ENCODE measurements at regions not wholly inside any gene's neighbourhood (a gene's known extent, or its start where the extent isn't known, plus 50 kb on each side); places are given as distances from the start of the nearest gene placed in this dataset.
"Not testable (repeated sequence)": the region's sequence is repeated elsewhere in the genome, so short reads cannot be mapped to it uniquely, and the experiment has no call there.

DNA sequence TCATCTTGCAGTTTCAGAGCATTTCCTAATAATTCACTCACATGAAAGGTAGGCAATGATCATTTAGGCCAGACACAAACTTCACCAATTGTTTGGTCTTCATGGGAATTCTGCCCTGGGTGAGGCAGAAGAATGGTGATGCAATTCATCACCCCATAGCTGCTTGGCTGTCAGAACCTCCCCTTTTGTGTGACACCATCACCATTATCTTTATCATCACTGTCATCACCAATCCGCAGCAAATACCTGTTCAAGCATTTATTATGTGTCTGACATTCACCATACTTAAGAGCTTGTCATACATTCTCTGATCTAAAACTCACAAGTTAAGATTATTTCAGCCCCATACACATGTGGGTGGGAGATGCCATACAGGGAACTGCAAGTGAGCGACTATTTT, 799.5 kb upstream of the LRRN3 start:
- Histone ChIP-seq H3K36me3 (ENCODE audit: control insufficient read depth in 1 of 2, insufficient read depth in 2 of 2, low read length in 2 of 2) (no peaks in the 10 kb centered on the region), H3K27me3 (ENCODE audit: low read depth, low read length) (no peaks in the 10 kb centered on the region), H3K9me3 (ENCODE audit: control insufficient read depth in 1 of 2, low read length in 2 of 2) (no peaks in the 10 kb centered on the region), H3K4me3 (ENCODE audit: low read depth in 1 of 2, low read length in 2 of 2) (no peak overlapping the region), H3K27ac (ENCODE audit: low read length) (no peak overlapping the region), H3K4me1 (ENCODE audit: control insufficient read depth in 1 of 2, insufficient read depth in 2 of 2, low read length in 2 of 2) (no peaks in the 10 kb centered on the region)

GRCh38 chr7:110296321-110296720, 794.6 kb upstream of the LRRN3 start:
- Histone ChIP-seq H3K36me3 (ENCODE audit: control insufficient read depth in 1 of 2, insufficient read depth in 2 of 2, low read length in 2 of 2) (no peaks in the 10 kb centered on the region), H3K27me3 (ENCODE audit: low read depth, low read length) (no peaks in the 10 kb centered on the region), H3K27ac (ENCODE audit: low read length) (no peak overlapping the region), H3K9me3 (ENCODE audit: control insufficient read depth in 1 of 2, low read length in 2 of 2) (no peaks in the 10 kb centered on the region), H3K4me1 (ENCODE audit: control insufficient read depth in 1 of 2, insufficient read depth in 2 of 2, low read length in 2 of 2) (no peaks in the 10 kb centered on the region), H3K4me3 (ENCODE audit: low read depth in 1 of 2, low read length in 2 of 2) (no peak overlapping the region)

DNA sequence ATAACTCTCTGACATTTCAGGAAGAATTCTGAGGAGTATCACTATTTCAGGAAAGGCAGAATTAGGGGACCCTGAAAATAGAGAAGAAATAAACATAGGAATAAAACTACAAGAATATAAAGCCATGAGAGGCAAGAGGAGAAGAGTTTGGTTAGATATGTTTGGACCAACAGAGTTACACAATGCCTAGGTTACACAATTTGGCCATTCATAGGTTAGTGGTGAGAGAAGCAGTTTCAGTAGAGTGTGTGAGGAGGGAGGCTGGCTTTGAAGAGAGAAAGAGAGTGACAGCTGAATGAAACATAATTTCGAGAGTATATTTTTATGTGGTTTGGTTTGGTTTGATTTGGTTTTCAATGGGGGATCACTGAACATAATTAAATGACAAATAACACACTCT, 783.2 kb upstream of the LRRN3 start:
- Histone ChIP-seq H3K27me3 (ENCODE audit: low read depth, low read length) (no peaks in the 10 kb centered on the region), H3K4me1 (ENCODE audit: control insufficient read depth in 1 of 2, insufficient read depth in 2 of 2, low read length in 2 of 2) (no peaks in the 10 kb centered on the region), H3K9me3 (ENCODE audit: control insufficient read depth in 1 of 2, low read length in 2 of 2) (peaks cover 0 to 3% of the 10 kb centered on the region in 2 donors), H3K27ac (ENCODE audit: low read length) (no peak overlapping the region), H3K4me3 (ENCODE audit: low read depth in 1 of 2, low read length in 2 of 2) (no peak overlapping the region), H3K36me3 (ENCODE audit: control insufficient read depth in 1 of 2, insufficient read depth in 2 of 2, low read length in 2 of 2) (no peaks in the 10 kb centered on the region)

DNA sequence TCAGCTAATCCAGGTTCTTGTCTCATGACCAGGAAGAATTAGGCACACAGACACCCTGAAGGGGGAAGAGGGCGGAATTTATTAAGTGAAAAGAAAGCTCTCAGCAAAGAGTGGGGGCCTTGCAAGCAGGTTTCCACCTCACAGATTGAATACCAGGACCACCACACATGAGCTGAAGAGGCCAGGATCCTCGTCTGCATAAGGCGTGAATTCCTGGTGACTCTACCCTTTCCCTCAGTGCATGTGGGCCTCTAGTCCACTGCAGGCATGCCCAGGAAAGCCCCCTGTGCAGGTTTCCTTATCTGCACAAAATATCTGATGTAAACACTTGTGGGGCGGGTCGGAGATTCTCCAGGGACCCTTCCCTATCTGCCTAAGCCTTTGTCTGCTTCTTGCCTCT, 782.1 kb upstream of the LRRN3 start:
- Histone ChIP-seq H3K27me3 (ENCODE audit: low read depth, low read length) (no peaks in the 10 kb centered on the region), H3K4me1 (ENCODE audit: control insufficient read depth in 1 of 2, insufficient read depth in 2 of 2, low read length in 2 of 2) (no peaks in the 10 kb centered on the region), H3K36me3 (ENCODE audit: control insufficient read depth in 1 of 2, insufficient read depth in 2 of 2, low read length in 2 of 2) (no peaks in the 10 kb centered on the region), H3K27ac (ENCODE audit: low read length) (no peak overlapping the region), H3K4me3 (ENCODE audit: low read depth in 1 of 2, low read length in 2 of 2) (no peak overlapping the region), H3K9me3 (ENCODE audit: control insufficient read depth in 1 of 2, low read length in 2 of 2) (peaks cover 0 to 3% of the 10 kb centered on the region in 2 donors)

- Histone ChIP-seq H3K27ac (ENCODE audit: low read length) (no peak overlapping the region), H3K9me3 (ENCODE audit: control insufficient read depth in 1 of 2, low read length in 2 of 2) (peaks cover 0 to 3% of the 10 kb centered on the region in 2 donors), H3K27me3 (ENCODE audit: low read depth, low read length) (no peaks in the 10 kb centered on the region), H3K4me1 (ENCODE audit: control insufficient read depth in 1 of 2, insufficient read depth in 2 of 2, low read length in 2 of 2) (no peaks in the 10 kb centered on the region), H3K36me3 (ENCODE audit: control insufficient read depth in 1 of 2, insufficient read depth in 2 of 2, low read length in 2 of 2) (no peaks in the 10 kb centered on the region), H3K4me3 (ENCODE audit: low read depth in 1 of 2, low read length in 2 of 2) (no peak overlapping the region)
Measured at GRCh38 chr7:110309941-110310340, 781.0 kb upstream of the LRRN3 start.

GRCh38 chr7:110311556-110311955, 779.4 kb upstream of the LRRN3 start:
- no peak overlapping the region for H3K27ac ChIP-seq (ENCODE audit: low read length)
- H3K4me3 ChIP-seq (ENCODE audit: low read depth in 1 of 2, low read length in 2 of 2) = no peak overlapping the region
- H3K27me3 ChIP-seq (ENCODE audit: low read depth, low read length) = no peaks in the 10 kb centered on the region
- no peaks in the 10 kb centered on the region for H3K36me3 ChIP-seq (ENCODE audit: control insufficient read depth in 1 of 2, insufficient read depth in 2 of 2, low read length in 2 of 2)
- H3K4me1 ChIP-seq (ENCODE audit: control insufficient read depth in 1 of 2, insufficient read depth in 2 of 2, low read length in 2 of 2) = no peaks in the 10 kb centered on the region
- peaks cover 0 to 3% of the 10 kb centered on the region in 2 donors for H3K9me3 ChIP-seq (ENCODE audit: control insufficient read depth in 1 of 2, low read length in 2 of 2)

DNA sequence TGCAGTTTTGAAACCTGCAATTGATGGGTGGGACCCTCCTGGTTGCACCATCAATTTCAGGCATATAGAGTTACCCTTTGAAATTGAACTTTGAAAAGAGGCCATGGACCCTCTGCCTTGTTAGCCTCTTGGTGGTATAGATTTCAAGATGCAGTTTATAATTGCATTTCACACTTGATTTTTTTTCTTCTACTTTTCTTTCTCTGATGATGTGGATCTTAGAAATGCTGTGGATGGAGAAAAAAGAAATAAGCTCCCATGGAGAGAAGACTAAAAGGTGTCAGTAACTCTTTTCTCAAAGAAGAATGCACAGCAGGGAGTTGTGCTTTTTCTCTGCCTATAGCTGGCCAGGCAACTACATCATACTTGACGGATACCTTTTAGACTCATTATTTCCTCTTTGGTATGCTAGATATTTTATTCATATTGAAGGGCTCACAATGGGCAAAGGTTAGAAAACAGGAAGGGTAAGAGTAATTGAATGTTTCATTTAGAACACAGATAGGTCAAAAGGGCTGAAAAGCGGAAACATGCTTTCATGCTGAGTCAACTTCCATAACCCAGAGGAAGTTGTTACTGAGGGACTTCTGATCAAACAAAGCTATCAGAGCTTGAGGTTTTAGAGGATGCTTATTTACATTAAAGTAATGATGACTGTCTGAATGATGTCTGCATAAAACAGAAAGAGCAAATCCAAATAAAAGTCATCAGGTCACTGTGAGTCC, 773.2 kb upstream of the LRRN3 start:
- H3K4me3 ChIP-seq (ENCODE audit: low read depth in 1 of 2, low read length in 2 of 2) = no peak overlapping the region
- peaks cover 3 to 6% of the 10 kb centered on the region in 2 donors for H3K9me3 ChIP-seq (ENCODE audit: control insufficient read depth in 1 of 2, low read length in 2 of 2)
- no peaks in the 10 kb centered on the region for H3K36me3 ChIP-seq (ENCODE audit: control insufficient read depth in 1 of 2, insufficient read depth in 2 of 2, low read length in 2 of 2)
- no peaks in the 10 kb centered on the region for H3K4me1 ChIP-seq (ENCODE audit: control insufficient read depth in 1 of 2, insufficient read depth in 2 of 2, low read length in 2 of 2)
- no peak overlapping the region for H3K27ac ChIP-seq (ENCODE audit: low read length)
- no peaks in the 10 kb centered on the region for H3K27me3 ChIP-seq (ENCODE audit: low read depth, low read length)

DNA sequence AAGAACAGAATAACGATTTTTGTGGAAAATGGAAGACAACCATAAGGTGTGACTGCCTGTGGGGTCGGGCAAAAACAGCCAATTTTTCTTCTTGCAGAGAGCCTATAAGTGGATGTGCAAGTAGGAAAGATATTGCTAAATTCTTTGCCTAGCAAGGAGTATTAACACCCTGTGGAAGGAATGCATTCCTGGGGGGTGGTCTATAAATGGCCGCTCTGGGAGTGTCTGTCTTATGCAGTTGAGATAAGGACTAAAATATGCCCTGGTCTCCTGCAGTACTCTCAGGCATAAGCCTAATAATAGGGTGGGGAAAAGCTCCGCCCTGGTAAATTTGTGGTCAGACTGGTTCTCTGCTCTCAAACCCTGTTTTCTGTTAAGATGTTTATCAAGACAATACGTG, 770.6 kb upstream of the LRRN3 start:
- not testable (repeated sequence) for H3K27ac ChIP-seq (ENCODE audit: low read length); H3K4me1 ChIP-seq (ENCODE audit: control insufficient read depth in 1 of 2, insufficient read depth in 2 of 2, low read length in 2 of 2); H3K4me3 ChIP-seq (ENCODE audit: low read depth in 1 of 2, low read length in 2 of 2); H3K9me3 ChIP-seq (ENCODE audit: control insufficient read depth in 1 of 2, low read length in 2 of 2); H3K27me3 ChIP-seq (ENCODE audit: low read depth, low read length); H3K36me3 ChIP-seq (ENCODE audit: control insufficient read depth in 1 of 2, insufficient read depth in 2 of 2, low read length in 2 of 2)

DNA sequence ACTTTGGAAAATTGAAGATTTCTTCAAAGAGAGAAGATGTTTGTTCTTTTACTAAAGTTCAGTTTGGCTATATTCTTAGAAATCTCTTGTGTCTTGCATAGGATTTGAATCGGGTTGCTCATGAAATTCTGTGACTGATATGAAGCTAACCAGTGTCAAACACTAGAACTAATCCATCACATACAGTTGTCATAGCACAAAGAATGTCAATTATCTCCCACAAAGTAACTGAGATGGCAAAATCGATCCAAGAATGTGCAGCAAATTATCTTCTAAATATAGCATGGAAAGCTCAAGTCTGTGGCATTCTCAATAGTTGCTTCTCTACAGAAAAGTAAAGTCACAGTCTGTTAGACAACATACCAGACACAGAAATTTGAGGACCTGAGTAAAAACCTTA, 768.1 kb upstream of the LRRN3 start:
- no peaks in the 10 kb centered on the region for H3K36me3 ChIP-seq (ENCODE audit: control insufficient read depth in 1 of 2, insufficient read depth in 2 of 2, low read length in 2 of 2)
- no peaks in the 10 kb centered on the region for H3K27me3 ChIP-seq (ENCODE audit: low read depth, low read length)
- H3K4me1 ChIP-seq (ENCODE audit: control insufficient read depth in 1 of 2, insufficient read depth in 2 of 2, low read length in 2 of 2) = no peaks in the 10 kb centered on the region
- no peak overlapping the region for H3K4me3 ChIP-seq (ENCODE audit: low read depth in 1 of 2, low read length in 2 of 2)
- H3K27ac ChIP-seq (ENCODE audit: low read length) = no peak overlapping the region
- peaks cover 3 to 6% of the 10 kb centered on the region in 2 donors for H3K9me3 ChIP-seq (ENCODE audit: control insufficient read depth in 1 of 2, low read length in 2 of 2)

DNA sequence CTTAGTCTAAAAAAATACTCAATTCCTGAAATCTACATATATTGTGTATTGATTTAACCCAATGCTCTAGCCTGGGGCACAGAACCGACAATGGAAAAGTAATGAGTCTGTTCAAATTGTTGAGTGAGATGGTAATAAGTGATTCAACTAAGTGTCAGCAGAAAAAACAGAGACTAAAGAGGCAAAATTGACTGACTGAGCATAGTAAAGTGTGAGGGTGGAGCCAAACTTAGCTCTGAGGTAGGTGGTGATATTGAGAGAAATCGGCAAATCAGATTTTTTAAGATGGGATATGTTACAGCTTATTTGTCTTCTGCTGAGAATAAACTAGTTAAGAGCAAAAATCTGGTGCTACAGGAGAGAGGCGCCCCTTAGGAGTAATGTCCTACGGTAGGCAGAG, 764.0 kb upstream of the LRRN3 start:
- Histone ChIP-seq H3K9me3 (ENCODE audit: control insufficient read depth in 1 of 2, low read length in 2 of 2) (no peaks in the 10 kb centered on the region), H3K27ac (ENCODE audit: low read length) (no peak overlapping the region), H3K27me3 (ENCODE audit: low read depth, low read length) (no peaks in the 10 kb centered on the region), H3K36me3 (ENCODE audit: control insufficient read depth in 1 of 2, insufficient read depth in 2 of 2, low read length in 2 of 2) (no peaks in the 10 kb centered on the region), H3K4me1 (ENCODE audit: control insufficient read depth in 1 of 2, insufficient read depth in 2 of 2, low read length in 2 of 2) (no peaks in the 10 kb centered on the region), H3K4me3 (ENCODE audit: low read depth in 1 of 2, low read length in 2 of 2) (no peak overlapping the region)

DNA sequence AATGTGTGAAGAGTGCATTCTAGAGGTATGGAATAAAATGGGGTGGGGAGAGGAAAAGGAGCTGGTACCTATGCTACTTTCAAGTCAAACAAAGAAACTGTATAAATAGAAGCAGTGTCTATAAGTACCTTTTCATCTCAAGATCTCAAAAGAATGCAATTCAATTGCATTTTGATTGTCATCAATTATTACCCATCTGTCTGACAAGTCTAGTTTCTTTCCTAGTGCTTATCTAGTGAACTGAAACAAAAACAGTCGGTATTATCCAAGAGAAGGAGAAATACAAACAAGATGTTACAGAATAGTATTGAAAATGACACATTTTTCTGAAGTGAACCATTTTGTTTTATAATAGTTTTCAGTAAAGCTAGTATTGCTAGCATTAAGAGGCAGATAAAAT, 754.5 kb upstream of the LRRN3 start:
- H3K27me3 ChIP-seq (ENCODE audit: low read depth, low read length) = no peaks in the 10 kb centered on the region
- no peak overlapping the region for H3K27ac ChIP-seq (ENCODE audit: low read length)
- H3K9me3 ChIP-seq (ENCODE audit: control insufficient read depth in 1 of 2, low read length in 2 of 2) = no peaks in the 10 kb centered on the region
- no peaks in the 10 kb centered on the region for H3K4me1 ChIP-seq (ENCODE audit: control insufficient read depth in 1 of 2, insufficient read depth in 2 of 2, low read length in 2 of 2)
- H3K36me3 ChIP-seq (ENCODE audit: control insufficient read depth in 1 of 2, insufficient read depth in 2 of 2, low read length in 2 of 2) = no peaks in the 10 kb centered on the region
- H3K4me3 ChIP-seq (ENCODE audit: low read depth in 1 of 2, low read length in 2 of 2) = no peak overlapping the region

- Histone ChIP-seq H3K9me3 (ENCODE audit: control insufficient read depth in 1 of 2, low read length in 2 of 2) (no peaks in the 10 kb centered on the region), H3K36me3 (ENCODE audit: control insufficient read depth in 1 of 2, insufficient read depth in 2 of 2, low read length in 2 of 2) (no peaks in the 10 kb centered on the region), H3K27me3 (ENCODE audit: low read depth, low read length) (no peaks in the 10 kb centered on the region), H3K4me3 (ENCODE audit: low read depth in 1 of 2, low read length in 2 of 2) (no peak overlapping the region), H3K27ac (ENCODE audit: low read length) (no peak overlapping the region), H3K4me1 (ENCODE audit: control insufficient read depth in 1 of 2, insufficient read depth in 2 of 2, low read length in 2 of 2) (no peaks in the 10 kb centered on the region)
Measured at GRCh38 chr7:110337646-110338045, 753.3 kb upstream of the LRRN3 start.

All from muscle layer of duodenum (tissue), 2 donors.